SU-DHL-6 (cell line): ENCODE measurements at regions not wholly inside any gene's neighbourhood (a gene's known extent, or its start where the extent isn't known, plus 50 kb on each side); places are given as distances from the start of the nearest gene placed in this dataset.

ENCODE experiments used
- H2AFZ ChIP-seq: fragments of 200-600 bp; sonication (generic); 2 replicates; pipeline ENCODE4 v1.6.1; 2014; ENCODE audit warnings: low read depth, mild to moderate bottlenecking, moderate library complexity, mixed read lengths, antibody characterized with exemption, low read length; ENCODE audit not compliant: severe bottlenecking
- H3F3A ChIP-seq: fragments of 200-600 bp; shearing (Covaris generic); 2 replicates; pipeline ENCODE4 v1.6.0; 2016; ENCODE audit warnings: antibody characterized with exemption, mild to moderate bottlenecking; ENCODE audit not compliant: insufficient read depth
- H3K27ac ChIP-seq: fragments of 200-600 bp; sonication (generic); 2 replicates; pipeline ENCODE4 v1.5.1; 2016; ENCODE audit warnings: low read depth, mild to moderate bottlenecking, low read length, moderate library complexity, mixed read lengths
- H3K27me3 ChIP-seq: fragments of 200-600 bp; sonication (generic), shearing (Covaris generic); 2 replicates; pipeline ENCODE4 v1.6.0; 2014; ENCODE audit warnings: mild to moderate bottlenecking, low read length
- H3K36me3 ChIP-seq: fragments of 200-600 bp; sonication (generic); 2 replicates; pipeline ENCODE4 v1.6.1; 2014; ENCODE audit warnings: mild to moderate bottlenecking, low read length, mixed read lengths
- H3K4me2 ChIP-seq: fragments of 300-600, 200-600 bp; shearing (Covaris generic), sonication (generic); 2 replicates; pipeline ENCODE4 v1.6.0; 2014; ENCODE audit warnings: low read length, low read depth, mild to moderate bottlenecking; ENCODE audit not compliant: poor library complexity, severe bottlenecking
- H3K4me3 ChIP-seq: fragments of 200-600 bp; sonication (generic); 2 replicates; pipeline ENCODE4 v1.5.1; 2014; ENCODE audit warnings: antibody characterized with exemption, low read length, mild to moderate bottlenecking, mixed read lengths; ENCODE audit not compliant: insufficient read depth, poor library complexity, severe bottlenecking
- H3K79me2 ChIP-seq: fragments of 200-600 bp; sonication (generic); 2 replicates; pipeline ENCODE4 v1.6.1; 2014; ENCODE audit warnings: mild to moderate bottlenecking, low read length, moderate library complexity; ENCODE audit not compliant: insufficient read depth
- H3K9ac ChIP-seq: fragments of 200-600 bp; sonication (generic); 2 replicates; pipeline ENCODE4 v1.7.0; 2014; ENCODE audit warnings: mild to moderate bottlenecking, low read length
- H3K9me2 ChIP-seq: fragments of 200-600 bp; sonication (generic); replicated peaks from 2 replicates; pipeline ENCODE4 v1.6.1; 2014; ENCODE audit warnings: low read length; ENCODE audit not compliant: insufficient read depth
- H3K9me3 ChIP-seq: fragments of 200-600 bp; sonication (generic); 2 replicates; pipeline ENCODE4 v1.6.1; 2014; ENCODE audit warnings: low read length, mixed read lengths; ENCODE audit not compliant: insufficient read depth
- H4K20me1 ChIP-seq: fragments of 200-600 bp; sonication (generic); 2 replicates; pipeline ENCODE4 v1.6.1; 2014; ENCODE audit warnings: low read depth, mild to moderate bottlenecking, antibody characterized with exemption, low read length, moderate library complexity, mixed read lengths
- EZH2phosphoT487 ChIP-seq: fragments of 200-600 bp; sonication (generic), shearing (Covaris generic); conservative IDR thresholded peaks from 2 replicates; pipeline ENCODE4 v1.6.1; 2018; ENCODE audit warnings: mild to moderate bottlenecking, antibody characterized with exemption, low read length, moderate library complexity, mixed read lengths
- TF ChIP-seq, protein P1 (sequence below): fragments of 200-600 bp; sonication (generic); IDR thresholded peaks from one replicate; pipeline ENCODE4 v1.5.1; 2017; ENCODE audit warnings: antibody characterized with exemption, mild to moderate bottlenecking, low read length, moderate library complexity; ENCODE audit not compliant: insufficient read depth, poor library complexity, severe bottlenecking

DNA sequence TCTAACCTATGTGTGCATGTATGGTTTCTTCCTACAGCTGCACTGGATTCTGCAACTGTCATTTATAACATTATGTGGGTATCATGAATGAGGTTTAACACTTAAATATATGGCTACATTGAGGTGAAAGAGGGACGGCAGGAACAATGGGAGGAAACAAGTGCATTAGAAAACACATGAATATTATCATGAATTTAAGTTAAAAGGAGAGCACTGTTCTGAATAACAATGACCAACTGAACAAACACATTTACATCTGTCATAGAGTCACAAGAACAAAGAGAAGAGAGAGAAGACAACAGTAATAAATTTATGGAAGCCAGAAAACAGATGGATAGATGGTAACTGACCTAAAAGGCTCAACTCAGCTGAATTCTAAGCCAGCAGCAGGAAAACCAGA, 527.1 kb upstream of the DIPK2B start:
- H3K36me3 ChIP-seq = no peaks in the 10 kb centered on the region
- H3K4me3 ChIP-seq = no peak overlapping the region
- no peak overlapping the region for H3K27ac ChIP-seq
- no peaks in the 10 kb centered on the region for H3F3A ChIP-seq
- no peak overlapping the region for H2AFZ ChIP-seq
- no peak overlapping the region for H3K9ac ChIP-seq
- no peak overlapping the region for H3K4me2 ChIP-seq
- H3K9me2 ChIP-seq = no peaks in the 10 kb centered on the region
- no peaks in the 10 kb centered on the region for H4K20me1 ChIP-seq
- H3K79me2 ChIP-seq = no peaks in the 10 kb centered on the region
- TF ChIP-seq, protein P1, sequence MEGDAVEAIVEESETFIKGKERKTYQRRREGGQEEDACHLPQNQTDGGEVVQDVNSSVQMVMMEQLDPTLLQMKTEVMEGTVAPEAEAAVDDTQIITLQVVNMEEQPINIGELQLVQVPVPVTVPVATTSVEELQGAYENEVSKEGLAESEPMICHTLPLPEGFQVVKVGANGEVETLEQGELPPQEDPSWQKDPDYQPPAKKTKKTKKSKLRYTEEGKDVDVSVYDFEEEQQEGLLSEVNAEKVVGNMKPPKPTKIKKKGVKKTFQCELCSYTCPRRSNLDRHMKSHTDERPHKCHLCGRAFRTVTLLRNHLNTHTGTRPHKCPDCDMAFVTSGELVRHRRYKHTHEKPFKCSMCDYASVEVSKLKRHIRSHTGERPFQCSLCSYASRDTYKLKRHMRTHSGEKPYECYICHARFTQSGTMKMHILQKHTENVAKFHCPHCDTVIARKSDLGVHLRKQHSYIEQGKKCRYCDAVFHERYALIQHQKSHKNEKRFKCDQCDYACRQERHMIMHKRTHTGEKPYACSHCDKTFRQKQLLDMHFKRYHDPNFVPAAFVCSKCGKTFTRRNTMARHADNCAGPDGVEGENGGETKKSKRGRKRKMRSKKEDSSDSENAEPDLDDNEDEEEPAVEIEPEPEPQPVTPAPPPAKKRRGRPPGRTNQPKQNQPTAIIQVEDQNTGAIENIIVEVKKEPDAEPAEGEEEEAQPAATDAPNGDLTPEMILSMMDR = no peak
- TF ChIP-seq EZH2phosphoT487 = no peak
- no peaks in the 10 kb centered on the region for H3K27me3 ChIP-seq
- no peaks in the 10 kb centered on the region for H3K9me3 ChIP-seq

DNA sequence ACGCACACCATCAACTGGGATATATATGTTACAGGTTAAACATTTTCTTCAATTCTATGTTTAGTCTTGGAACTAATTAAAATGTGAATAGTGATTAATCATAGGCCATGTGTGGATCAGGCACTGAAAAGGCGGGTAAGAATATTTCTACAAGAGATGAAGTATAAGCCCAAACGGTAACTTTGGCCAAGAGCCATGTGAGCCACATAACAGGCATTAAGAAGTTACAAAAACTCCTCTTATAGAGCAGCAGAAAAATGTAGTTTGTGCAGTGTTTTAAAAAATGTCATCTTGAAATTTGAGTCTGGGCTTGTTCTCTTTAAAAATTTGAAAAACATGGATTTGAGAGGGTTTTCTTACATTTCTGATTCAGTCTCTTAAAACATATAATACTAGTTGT, 521.8 kb upstream of the DIPK2B start:
- H3K4me3 ChIP-seq = no peak overlapping the region
- H3K27ac ChIP-seq = no peak overlapping the region
- no peaks in the 10 kb centered on the region for H3K79me2 ChIP-seq
- H3F3A ChIP-seq = no peaks in the 10 kb centered on the region
- no peaks in the 10 kb centered on the region for H3K9me3 ChIP-seq
- no peaks in the 10 kb centered on the region for H3K36me3 ChIP-seq
- H3K9me2 ChIP-seq = no peaks in the 10 kb centered on the region
- H3K9ac ChIP-seq = no peak overlapping the region
- no peak overlapping the region for H2AFZ ChIP-seq
- H3K4me2 ChIP-seq = no peak overlapping the region
- H4K20me1 ChIP-seq = no peaks in the 10 kb centered on the region
- no peaks in the 10 kb centered on the region for H3K27me3 ChIP-seq
- TF ChIP-seq, protein P1 = no peak

DNA sequence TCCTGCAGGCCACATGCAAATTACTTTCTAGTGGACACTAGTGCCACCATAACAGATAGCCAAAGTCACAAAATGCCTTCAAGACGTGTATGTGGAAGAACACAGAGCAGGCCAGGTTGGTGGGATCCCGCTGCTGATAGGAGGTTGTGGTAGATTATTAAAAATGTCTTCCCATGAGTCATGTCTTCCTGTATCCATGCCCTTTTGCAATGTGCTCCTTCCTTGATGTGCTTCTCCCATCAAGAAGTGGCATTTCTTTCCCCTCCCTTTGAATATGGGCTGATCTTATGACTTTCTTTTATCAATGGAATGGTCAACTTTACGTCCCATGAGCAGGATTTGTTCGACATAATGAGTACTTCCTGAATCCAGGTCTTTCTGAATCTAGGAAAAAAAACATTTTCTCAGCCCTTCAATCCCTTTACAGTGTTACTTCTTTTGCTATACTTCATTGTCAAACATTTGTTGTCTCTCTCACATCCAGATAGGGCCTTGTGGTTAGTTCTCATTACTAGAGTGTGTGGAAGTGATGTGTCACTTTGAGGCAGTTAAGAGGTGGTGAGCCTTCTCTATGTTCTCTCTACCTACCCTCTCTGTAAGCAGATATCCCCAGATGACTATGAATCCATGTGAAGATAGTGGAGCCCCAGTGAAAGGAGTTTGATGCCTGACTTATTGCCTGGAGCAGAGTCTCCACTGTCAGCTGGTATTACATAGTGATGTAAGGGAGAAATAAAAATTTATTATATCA, 519.2 kb upstream of the DIPK2B start:
- H3K4me2 ChIP-seq = no peak overlapping the region
- no peaks in the 10 kb centered on the region for H4K20me1 ChIP-seq
- TF ChIP-seq, protein P1 = no peak
- no peak for TF ChIP-seq EZH2phosphoT487
- no peaks in the 10 kb centered on the region for H3K79me2 ChIP-seq
- H3K27ac ChIP-seq = no peak overlapping the region
- H3K4me3 ChIP-seq = no peak overlapping the region
- H3K36me3 ChIP-seq = no peaks in the 10 kb centered on the region
- no peaks in the 10 kb centered on the region for H3K9me3 ChIP-seq
- no peaks in the 10 kb centered on the region for H3F3A ChIP-seq
- H2AFZ ChIP-seq = no peak overlapping the region
- no peak overlapping the region for H3K9ac ChIP-seq
- no peaks in the 10 kb centered on the region for H3K9me2 ChIP-seq
- H3K27me3 ChIP-seq = no peaks in the 10 kb centered on the region
